ENCODE measurements at regions not wholly inside any gene's neighbourhood (a gene's known extent, or its start where the extent isn't known, plus 50 kb on each side); places are given as distances from the start of the nearest gene placed in this dataset.

GRCh38 chr3:94217406-94217805, 154.5 kb downstream of the NSUN3 start:
- TF ChIP-seq CTCF (IDR thresholded peaks at IDR 0.05) (no peak), POLR2AphosphoS5 (IDR thresholded peaks at IDR 0.05) (no peak)
- intact Hi-C loops (cut with DNase I; ENCODE audit: low total_unique reads): no loop called here
- 61 to 74% (median 69%) methylated on average over 4 of the region's 4 CpGs for WGBS, 5 donors

GRCh38 chr3:94220426-94220825, 157.6 kb downstream of the NSUN3 start:
- DNase-seq: no peak
- intact Hi-C loops (cut with DNase I; ENCODE audit: low total_unique reads): no loop called here
- peaks cover 0 to 5% (median 2%) of the 10 kb centered on the region in 4 donors for H3K9me3 ChIP-seq
- H3K4me1 ChIP-seq: no peaks in the 10 kb centered on the region
- H3K27ac ChIP-seq: no peak overlapping the region
- TF ChIP-seq EP300 (IDR thresholded peaks at IDR 0.05): no peak
- TF ChIP-seq CTCF (IDR thresholded peaks at IDR 0.05): no peak
- no peak for TF ChIP-seq POLR2A (IDR thresholded peaks at IDR 0.05)
- TF ChIP-seq POLR2AphosphoS5 (IDR thresholded peaks at IDR 0.05): no peak
- no peak overlapping the region for H3K4me3 ChIP-seq
- no peaks in the 10 kb centered on the region for H3K36me3 ChIP-seq
- H3K27me3 ChIP-seq: no peaks in the 10 kb centered on the region
- WGBS, 5 donors: 71 to 83% (median 80%) methylated on average over 2 of the region's 2 CpGs

More at GRCh38 chr3:94217406-94217805, 154.5 kb downstream of the NSUN3 start:
- Histone ChIP-seq H3K27ac (no peak overlapping the region), H3K9me3 (peaks cover 0 to 5% (median 2%) of the 10 kb centered on the region in 4 donors), H3K4me1 (no peaks in the 10 kb centered on the region), H3K36me3 (no peaks in the 10 kb centered on the region), H3K27me3 (no peaks in the 10 kb centered on the region), H3K4me3 (no peak overlapping the region)
- no peak for DNase-seq

DNA sequence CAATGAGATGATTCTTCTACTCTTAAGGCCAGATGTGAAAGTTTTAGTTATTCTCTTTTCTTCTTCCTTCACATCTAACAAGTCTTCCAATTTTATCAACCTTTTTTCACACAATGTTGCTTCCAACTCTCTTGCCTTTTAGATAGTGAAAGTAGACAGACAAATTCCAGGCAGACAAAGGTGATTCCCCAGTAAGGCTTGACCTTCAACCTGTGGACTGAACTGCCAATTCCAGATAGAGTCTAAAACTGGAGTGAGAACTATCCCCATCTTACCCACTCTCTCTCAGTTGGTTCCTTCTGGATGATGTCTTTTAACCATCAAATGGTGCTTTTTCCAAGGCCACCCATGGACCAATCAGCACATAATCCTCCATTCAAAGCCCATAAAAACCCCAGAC, 159.0 kb downstream of the NSUN3 start:
- H3K36me3 ChIP-seq: no peaks in the 10 kb centered on the region
- TF ChIP-seq CTCF (IDR thresholded peaks at IDR 0.05) (no peak), EP300 (IDR thresholded peaks at IDR 0.05) (no peak), POLR2A (IDR thresholded peaks at IDR 0.05) (no peak), POLR2AphosphoS5 (IDR thresholded peaks at IDR 0.05) (no peak)
- intact Hi-C loops (cut with DNase I; ENCODE audit: low total_unique reads): no loop called here
- no peaks in the 10 kb centered on the region for H3K27me3 ChIP-seq
- no peaks in the 10 kb centered on the region for H3K4me1 ChIP-seq
- no peak for DNase-seq
- no peak overlapping the region for H3K4me3 ChIP-seq
- peaks cover 0 to 5% (median 2%) of the 10 kb centered on the region in 4 donors for H3K9me3 ChIP-seq
- no peak overlapping the region for H3K27ac ChIP-seq

DNA sequence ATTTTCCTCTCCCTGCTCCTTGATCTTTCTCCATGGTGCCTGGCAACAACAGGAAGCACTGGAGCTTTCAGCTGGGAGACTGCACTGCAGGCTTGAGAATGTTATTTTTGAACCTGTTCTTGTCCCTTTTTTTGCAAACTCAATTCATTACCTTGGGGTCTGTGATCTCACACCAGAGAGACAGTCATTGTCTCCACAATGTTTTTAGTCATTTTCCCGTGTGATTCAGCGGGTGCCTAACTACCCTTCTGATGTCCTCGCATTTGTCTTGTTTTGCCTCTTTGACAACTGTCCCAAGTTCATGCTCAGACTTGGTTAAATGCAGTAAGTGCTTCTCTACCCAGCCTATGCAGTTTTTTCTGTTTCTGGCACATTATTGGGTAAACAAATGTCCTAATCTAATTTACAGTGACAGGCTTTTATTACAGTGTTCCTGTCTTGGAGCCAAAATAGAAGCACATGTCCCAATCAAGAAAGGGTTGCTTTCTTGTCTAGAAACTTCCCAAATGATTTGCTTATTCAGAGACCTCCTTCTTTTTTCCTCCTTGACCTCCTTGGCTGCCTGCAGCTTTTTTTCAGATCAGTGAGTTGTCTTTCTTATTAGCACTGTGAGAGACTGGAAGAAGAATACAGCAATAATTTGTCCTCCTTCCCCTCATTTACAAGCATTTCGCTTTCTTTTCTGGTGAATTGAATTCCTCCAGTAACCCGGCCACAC, 162.4 kb downstream of the NSUN3 start:
- Histone ChIP-seq H3K27me3 (no peaks in the 10 kb centered on the region), H3K36me3 (no peaks in the 10 kb centered on the region), H3K27ac (no peak overlapping the region), H3K9me3 (peaks cover 0 to 5% (median 2%) of the 10 kb centered on the region in 4 donors), H3K4me1 (no peaks in the 10 kb centered on the region), H3K4me3 (no peak overlapping the region)
- no peak for DNase-seq
- no peak for TF ChIP-seq EP300 (IDR thresholded peaks at IDR 0.05)
- TF ChIP-seq POLR2AphosphoS5 (IDR thresholded peaks at IDR 0.05): no peak
- WGBS, 5 donors: 59 to 73% (median 67%) methylated on average over 5 of the region's 5 CpGs
- intact Hi-C loops (cut with DNase I; ENCODE audit: low total_unique reads): no loop called here

DNA sequence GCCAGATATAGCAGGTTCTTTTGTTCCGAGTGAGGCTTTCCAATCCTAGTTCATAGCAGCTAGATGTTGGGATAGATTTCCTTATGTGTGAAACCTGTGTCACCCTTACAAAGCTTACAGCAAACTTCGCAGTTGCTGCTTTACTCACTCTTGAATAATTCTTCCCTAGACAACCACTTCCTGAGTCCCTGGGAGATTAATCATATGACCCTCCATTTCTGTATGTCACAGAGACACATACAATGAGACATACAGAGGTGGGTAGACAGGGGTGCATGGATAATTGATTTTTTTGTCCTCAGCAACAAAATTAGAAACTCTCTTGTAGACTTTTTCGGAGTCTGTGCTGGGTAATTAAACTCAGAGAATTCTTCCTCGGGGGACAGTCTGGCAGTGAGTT, 163.2 kb downstream of the NSUN3 start:
- Histone ChIP-seq H3K27me3 (no peaks in the 10 kb centered on the region), H3K9me3 (peaks cover 0 to 5% (median 2%) of the 10 kb centered on the region in 4 donors), H3K4me1 (no peaks in the 10 kb centered on the region), H3K36me3 (no peaks in the 10 kb centered on the region), H3K27ac (no peak overlapping the region), H3K4me3 (no peak overlapping the region)
- 54 to 67% (median 57%) methylated on average over 4 of the region's 4 CpGs for WGBS, 5 donors
- intact Hi-C loops (cut with DNase I; ENCODE audit: low total_unique reads): no loop called here
- DNase-seq: no peak
- no peak for TF ChIP-seq POLR2A (IDR thresholded peaks at IDR 0.05)

All from stomach (tissue), 8 donors.